Activated CD8-positive, alpha-beta T cell treated with anti-CD3 and anti-CD28 coated beads, Interleukin-2, amount 10 ng/mL, durations not matched to agents 7 days and 5 days (primary cell): ENCODE measurements at regions not wholly inside any gene's neighbourhood (a gene's known extent, or its start where the extent isn't known, plus 50 kb on each side); places are given as distances from the start of the nearest gene placed in this dataset.
"Not testable (repeated sequence)": the region's sequence is repeated elsewhere in the genome, so short reads cannot be mapped to it uniquely, and the experiment has no call there.

Source experiments
- ATAC-seq: fragments of 150-1000 bp; cut with Tn5 transposase; one replicate; pipeline ENCODE4 v1.10.0; 2021; ENCODE audit warnings: moderate library complexity
- CTCF ChIA-PET: fragments of 350-600 bp; sonication (Branson Sonifier 250); formaldehyde crosslinking; loops from one replicate; lab custom pipeline; 2021; ENCODE audit warnings: antibody characterized with exemption; lab: Charles Lee
- POLR2A ChIA-PET: fragments of 350-600 bp; sonication (Branson Sonifier 250); formaldehyde crosslinking; loops from one replicate; lab custom pipeline; 2021; ENCODE audit warnings: antibody characterized with exemption; lab: Charles Lee
- DNase-seq: peaks from one replicate; pipeline ENCODE4 v3.0.0-alpha.2; 2020
- H3K27ac Mint-ChIP-seq: one replicate; pipeline ENCODE4 v1.8.0; 2021; ENCODE audit warnings: mild to moderate bottlenecking, mixed read lengths
- H3K27me3 Mint-ChIP-seq: one replicate; pipeline ENCODE4 v1.8.0; 2021; ENCODE audit warnings: low read depth, mixed read lengths
- H3K36me3 Mint-ChIP-seq: one replicate; pipeline ENCODE4 v1.8.0; 2021; ENCODE audit warnings: low read depth, mixed read lengths
- H3K4me1 Mint-ChIP-seq: one replicate; pipeline ENCODE4 v1.8.0; 2021; ENCODE audit warnings: low read depth, mixed read lengths
- H3K4me3 Mint-ChIP-seq: one replicate; pipeline ENCODE4 v1.8.0; 2021; ENCODE audit warnings: mild to moderate bottlenecking, mixed read lengths
- H3K9me3 Mint-ChIP-seq: one replicate; pipeline ENCODE4 v1.8.0; 2022; ENCODE audit warnings: mixed read lengths; ENCODE audit not compliant: insufficient read depth

GRCh38 chrX:103428525-103428924 lies 52.2 kb downstream of the BEX3 start:
- no peaks in the 10 kb centered on the region for H3K27me3 Mint-ChIP-seq
- no peak for ATAC-seq
- H3K4me1 Mint-ChIP-seq: no peaks in the 10 kb centered on the region
- no peaks in the 10 kb centered on the region for H3K9me3 Mint-ChIP-seq
- ChIA-PET POLR2A (no interaction called here), CTCF (no interaction called here)
- H3K27ac Mint-ChIP-seq: no peak overlapping the region
- H3K4me3 Mint-ChIP-seq: no peak overlapping the region
- no peaks in the 10 kb centered on the region for H3K36me3 Mint-ChIP-seq
- DNase-seq: no peak

GRCh38 chrX:103429026-103429425 lies 52.7 kb downstream of the BEX3 start:
- DNase-seq, H3K4me3 Mint-ChIP-seq, ATAC-seq, H3K27me3 Mint-ChIP-seq, CTCF ChIA-PET, POLR2A ChIA-PET, H3K27ac Mint-ChIP-seq, H3K36me3 Mint-ChIP-seq, H3K9me3 Mint-ChIP-seq, H3K4me1 Mint-ChIP-seq: not testable (repeated sequence)

GRCh38 chrX:103431316-103431715 lies 55.0 kb downstream of the BEX3 start:
- Mint-ChIP-seq H3K4me3 (no peak overlapping the region), H3K36me3 (no peaks in the 10 kb centered on the region), H3K4me1 (no peaks in the 10 kb centered on the region), H3K9me3 (no peaks in the 10 kb centered on the region), H3K27ac (no peak overlapping the region), H3K27me3 (no peaks in the 10 kb centered on the region)
- DNase-seq (no peak), ATAC-seq (no peak)
- POLR2A ChIA-PET: no interaction called here
- CTCF ChIA-PET: no interaction called here

GRCh38 chrX:103432841-103433240 lies 56.5 kb downstream of the BEX3 start:
- ATAC-seq, CTCF ChIA-PET, POLR2A ChIA-PET, H3K36me3 Mint-ChIP-seq, H3K27me3 Mint-ChIP-seq, H3K9me3 Mint-ChIP-seq, DNase-seq, H3K4me3 Mint-ChIP-seq, H3K4me1 Mint-ChIP-seq, H3K27ac Mint-ChIP-seq: not testable (repeated sequence)

- Mint-ChIP-seq H3K27me3 (no peaks in the 10 kb centered on the region), H3K9me3 (no peaks in the 10 kb centered on the region), H3K27ac (no peak overlapping the region), H3K4me1 (no peaks in the 10 kb centered on the region), H3K4me3 (no peak overlapping the region), H3K36me3 (no peaks in the 10 kb centered on the region)
- ATAC-seq (no peak), DNase-seq (no peak)
- ChIA-PET CTCF (no interaction called here), POLR2A (no interaction called here)
Measured at GRCh38 chrX:103437147-103437873, 61.0 kb downstream of the BEX3 start.

GRCh38 chrX:103439161-103439560 lies 62.8 kb downstream of the BEX3 start:
- no peaks in the 10 kb centered on the region for H3K27me3 Mint-ChIP-seq
- CTCF ChIA-PET: no interaction called here
- POLR2A ChIA-PET: no interaction called here
- H3K4me1 Mint-ChIP-seq: no peaks in the 10 kb centered on the region
- no peak overlapping the region for H3K27ac Mint-ChIP-seq
- no peaks in the 10 kb centered on the region for H3K9me3 Mint-ChIP-seq
- H3K4me3 Mint-ChIP-seq: no peak overlapping the region
- no peak for ATAC-seq
- no peaks in the 10 kb centered on the region for H3K36me3 Mint-ChIP-seq
- no peak for DNase-seq

- no peaks in the 10 kb centered on the region for H3K9me3 Mint-ChIP-seq
- no peaks in the 10 kb centered on the region for H3K27me3 Mint-ChIP-seq
- no peak overlapping the region for H3K27ac Mint-ChIP-seq
- no peak for DNase-seq
- no peaks in the 10 kb centered on the region for H3K36me3 Mint-ChIP-seq
- no peak for ATAC-seq
- POLR2A ChIA-PET: no interaction called here
- CTCF ChIA-PET: no interaction called here
- H3K4me3 Mint-ChIP-seq: no peak overlapping the region
- H3K4me1 Mint-ChIP-seq: no peaks in the 10 kb centered on the region
Measured at GRCh38 chrX:103440621-103441020, 64.3 kb downstream of the BEX3 start.

GRCh38 chrX:103441878-103442535 lies 65.7 kb downstream of the BEX3 start:
- Mint-ChIP-seq H3K27me3 (no peaks in the 10 kb centered on the region), H3K36me3 (no peaks in the 10 kb centered on the region), H3K9me3 (no peaks in the 10 kb centered on the region), H3K27ac (no peak overlapping the region), H3K4me1 (no peaks in the 10 kb centered on the region), H3K4me3 (no peak overlapping the region)
- CTCF ChIA-PET: no interaction called here
- DNase-seq (no peak), ATAC-seq (no peak)
- POLR2A ChIA-PET: no interaction called here

- ATAC-seq: no peak
- CTCF ChIA-PET: no interaction called here
- H3K27me3 Mint-ChIP-seq: no peaks in the 10 kb centered on the region
- no peak for DNase-seq
- no peaks in the 10 kb centered on the region for H3K9me3 Mint-ChIP-seq
- H3K27ac Mint-ChIP-seq: no peak overlapping the region
- POLR2A ChIA-PET: no interaction called here
- H3K36me3 Mint-ChIP-seq: no peaks in the 10 kb centered on the region
- no peak overlapping the region for H3K4me3 Mint-ChIP-seq
- no peaks in the 10 kb centered on the region for H3K4me1 Mint-ChIP-seq
Measured at GRCh38 chrX:103442536-103442901, 66.2 kb downstream of the BEX3 start.

GRCh38 chrX:103446665-103447302 lies 70.4 kb downstream of the BEX3 start:
- no peak overlapping the region for H3K4me3 Mint-ChIP-seq
- H3K27ac Mint-ChIP-seq: no peak overlapping the region
- ATAC-seq (no peak), DNase-seq (no peak)
- H3K27me3 Mint-ChIP-seq: no peaks in the 10 kb centered on the region
- POLR2A ChIA-PET: interaction anchor here (0.5 kb wide), 1 partner anchor 891 kb away, joined by 3 read pairs; no protein-coding TSS in a partner anchor
- H3K4me1 Mint-ChIP-seq: no peaks in the 10 kb centered on the region
- H3K36me3 Mint-ChIP-seq: no peaks in the 10 kb centered on the region
- CTCF ChIA-PET: no interaction called here
- H3K9me3 Mint-ChIP-seq: no peaks in the 10 kb centered on the region
